ENCODE measurements at regions not wholly inside any gene's neighbourhood (a gene's known extent, or its start where the extent isn't known, plus 50 kb on each side); places are given as distances from the start of the nearest gene placed in this dataset.
"Not testable (repeated sequence)": the region's sequence is repeated elsewhere in the genome, so short reads cannot be mapped to it uniquely, and the experiment has no call there.

DNA sequence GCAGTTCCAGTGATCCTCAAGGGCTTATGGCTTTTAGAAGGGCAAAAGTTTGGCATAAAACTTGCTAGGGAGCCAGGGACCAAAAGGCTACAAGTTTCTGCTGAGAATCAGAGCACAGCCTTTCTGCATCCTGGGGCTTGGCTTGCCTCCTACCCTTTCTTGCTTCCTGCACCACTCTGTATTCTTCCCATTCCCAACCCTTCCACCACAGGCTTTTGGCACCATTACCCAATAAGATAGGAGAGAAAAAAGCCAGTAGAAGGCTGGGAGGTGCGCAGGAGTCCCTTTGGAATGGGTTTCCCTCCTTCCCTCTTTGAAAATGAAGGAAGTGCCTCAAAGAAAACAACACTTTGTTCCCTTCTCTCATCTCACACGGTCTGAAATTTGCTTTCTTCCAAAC lies 268.6 kb downstream of the PDCD6IP start:
- no peak for DNase-seq

- DNase-seq = no peak
Measured at GRCh38 chr3:34067536-34068051, 269.2 kb downstream of the PDCD6IP start.

- DNase-seq = no peak
Measured at GRCh38 chr3:34068505-34068904, 270.1 kb downstream of the PDCD6IP start.

DNA sequence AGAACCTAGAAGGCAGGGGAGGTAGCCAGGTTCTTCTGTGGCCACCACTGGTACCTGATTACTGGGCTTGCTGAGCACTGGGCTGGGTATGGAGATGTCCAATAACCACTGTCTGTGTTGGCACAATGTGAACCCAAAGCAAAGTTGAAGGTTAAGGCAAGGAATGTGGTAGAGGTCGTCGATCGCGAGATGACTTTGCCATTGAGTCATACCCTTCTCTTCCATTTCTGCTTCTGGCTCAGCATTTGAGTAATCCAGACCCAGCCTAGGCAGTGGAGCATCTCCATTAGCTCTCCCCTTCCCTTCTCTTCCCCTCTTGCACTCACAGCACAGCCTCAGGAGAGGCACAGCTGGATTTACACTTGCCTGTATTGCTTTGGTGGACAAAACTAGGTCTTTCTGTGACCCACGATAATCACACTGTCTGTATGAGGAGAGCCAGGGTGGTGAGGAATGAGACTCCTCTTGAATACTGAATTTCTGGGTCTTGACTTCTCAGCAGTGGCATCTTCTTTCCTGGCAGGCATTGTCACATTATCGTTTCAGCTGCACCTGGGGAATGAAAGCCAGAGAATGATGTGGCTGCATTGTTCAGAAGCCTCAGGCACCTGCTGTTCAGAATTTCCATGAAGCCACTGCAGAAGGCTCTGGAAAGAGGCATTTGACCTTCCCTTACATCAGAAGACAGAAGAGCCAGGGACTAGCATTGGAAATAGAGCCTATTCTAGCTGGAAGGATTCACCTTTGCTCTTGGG lies 272.6 kb downstream of the PDCD6IP start:
- no peak for DNase-seq

DNA sequence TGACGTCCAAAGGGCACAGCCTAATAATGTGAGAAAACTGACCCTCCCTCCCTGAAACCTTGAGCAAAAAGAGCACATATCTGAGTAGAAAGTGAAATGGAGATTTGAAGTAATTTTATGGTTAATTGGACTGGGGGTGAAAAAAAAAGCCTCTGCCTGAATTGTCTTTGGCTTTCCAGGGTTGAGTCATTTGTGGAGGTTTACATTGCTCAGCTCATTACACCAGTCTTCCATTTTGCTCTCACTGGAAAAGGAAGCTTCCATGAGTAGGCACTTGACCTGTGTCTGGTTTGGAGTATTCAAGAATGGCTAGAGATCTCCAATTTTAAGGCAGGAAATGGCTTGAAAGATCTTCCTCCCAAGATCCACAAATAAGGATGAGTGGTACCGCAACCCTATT lies 273.9 kb downstream of the PDCD6IP start:
- DNase-seq = no peak

DNA sequence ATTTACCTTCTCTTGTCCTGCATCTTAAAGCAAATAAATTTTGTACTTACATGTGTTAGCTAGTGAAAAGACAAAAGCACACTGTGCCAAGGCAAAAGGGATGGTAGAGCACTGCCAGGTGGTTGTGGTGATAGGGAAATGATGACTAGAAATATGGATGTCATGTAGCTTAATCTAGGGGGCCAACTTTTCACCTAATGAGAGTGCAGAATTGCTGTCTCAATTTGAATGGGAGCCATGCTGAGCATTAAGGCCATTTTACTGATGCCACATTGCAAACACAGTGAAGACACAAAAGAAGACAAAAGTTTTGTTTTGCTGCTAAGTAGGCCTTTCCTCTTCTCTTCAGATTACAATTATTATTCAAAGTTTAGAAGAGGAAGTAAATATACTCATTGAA lies 274.7 kb downstream of the PDCD6IP start:
- DNase-seq = no peak

GRCh38 chr3:34073961-34074360 lies 275.5 kb downstream of the PDCD6IP start:
- no peak for DNase-seq

DNA sequence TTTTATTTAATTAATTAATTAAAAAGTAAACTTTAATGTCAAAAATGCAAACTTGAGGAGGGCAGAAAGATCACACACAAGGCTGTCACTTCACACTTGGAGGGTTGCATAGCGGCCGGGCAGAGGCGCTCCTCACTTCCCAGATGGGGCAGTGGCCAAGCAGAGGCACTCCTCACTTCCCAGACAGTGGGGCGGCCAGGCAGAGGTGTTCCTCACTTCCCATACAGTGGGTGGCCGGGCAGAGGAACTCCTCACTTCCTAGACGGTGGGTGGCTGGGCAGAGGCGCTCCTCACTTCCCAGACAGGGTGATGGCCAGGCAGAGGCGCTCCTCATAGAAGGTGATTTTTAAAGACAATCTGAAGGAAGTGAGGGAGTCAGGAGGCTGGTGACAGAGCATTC lies 277.5 kb downstream of the PDCD6IP start:
- no peak for DNase-seq

DNA sequence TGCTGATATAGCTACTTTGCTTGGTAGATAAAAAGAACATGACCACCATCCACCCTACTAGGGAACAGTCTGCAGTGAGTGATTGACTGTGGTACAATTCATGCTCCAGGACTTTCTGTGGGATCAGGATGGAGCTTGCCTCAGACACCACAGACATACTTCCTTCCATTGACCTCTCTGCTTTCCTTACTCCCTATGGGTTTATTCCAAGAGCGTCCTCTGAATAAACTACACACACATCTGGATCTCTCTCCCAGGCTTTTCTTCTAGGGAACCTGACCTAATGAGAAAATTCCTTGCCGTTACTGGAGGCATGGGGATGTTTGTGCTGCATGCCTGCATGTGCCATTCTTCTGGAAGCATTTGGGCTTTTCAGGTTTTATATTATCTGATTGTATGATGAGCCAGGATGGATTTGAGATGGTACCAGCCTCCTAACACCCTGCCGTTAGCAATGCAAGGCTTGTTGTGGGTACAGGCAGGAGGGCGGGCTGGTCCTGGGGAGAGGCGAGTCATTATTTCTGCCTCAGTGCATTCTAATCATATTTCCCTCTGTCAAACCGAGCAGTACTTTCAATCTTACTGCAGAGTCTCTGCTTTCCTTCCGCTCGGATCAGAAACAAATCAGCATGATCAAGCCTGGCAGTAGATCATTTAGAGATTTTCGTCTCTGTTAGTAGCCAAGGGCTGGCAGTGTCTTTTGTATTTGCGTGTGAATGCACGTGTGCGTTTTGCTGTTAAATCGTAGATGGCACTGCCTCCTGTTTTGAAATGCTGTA lies 279.2 kb downstream of the PDCD6IP start:
- no peak for DNase-seq

- no peak for DNase-seq
Measured at GRCh38 chr3:34078418-34078817, 280.0 kb downstream of the PDCD6IP start.

DNA sequence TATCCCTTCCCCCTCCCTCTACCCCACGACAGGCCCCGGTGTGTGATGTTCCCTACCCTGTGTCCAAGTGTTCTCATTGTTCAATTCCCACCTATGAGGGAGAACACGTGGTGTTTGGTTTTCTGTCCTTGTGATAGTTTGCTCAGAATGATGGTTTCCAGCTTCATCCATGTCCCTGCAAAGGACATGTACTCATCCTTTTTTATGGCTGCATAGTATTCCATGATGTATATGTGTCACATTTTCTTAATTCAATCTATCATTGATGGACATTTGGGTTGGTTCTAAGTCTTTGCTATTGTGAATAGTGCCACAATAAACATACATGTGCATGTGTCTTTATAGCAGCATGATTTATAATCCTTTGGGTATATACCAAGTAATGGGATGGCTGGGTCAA lies 281.4 kb downstream of the PDCD6IP start:
- DNase-seq = not testable (repeated sequence)

DNA sequence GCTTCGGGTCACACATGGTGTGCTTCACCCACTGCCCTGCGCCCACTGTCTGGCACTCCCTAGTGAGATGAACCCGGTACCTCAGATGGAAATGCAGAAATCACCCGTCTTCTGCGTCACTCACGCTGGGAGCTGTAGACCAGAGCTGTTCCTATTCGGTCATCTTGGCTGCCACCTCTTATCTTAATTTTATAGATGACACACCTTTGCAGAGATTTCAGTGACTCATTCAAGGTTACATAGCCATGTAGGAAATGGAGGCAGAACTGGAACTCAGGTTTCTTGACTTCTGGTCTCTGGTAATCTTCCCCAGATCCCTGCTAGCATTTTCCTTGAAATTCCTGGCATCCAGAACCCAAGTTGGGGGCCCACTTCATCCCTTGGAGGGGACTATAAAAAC lies 291.9 kb downstream of the PDCD6IP start:
- not testable (repeated sequence) for DNase-seq

- DNase-seq = no peak
Measured at GRCh38 chr3:34090876-34091275, 292.4 kb downstream of the PDCD6IP start.

GRCh38 chr3:34094280-34094679 lies 295.9 kb downstream of the PDCD6IP start:
- not testable (repeated sequence) for DNase-seq

DNA sequence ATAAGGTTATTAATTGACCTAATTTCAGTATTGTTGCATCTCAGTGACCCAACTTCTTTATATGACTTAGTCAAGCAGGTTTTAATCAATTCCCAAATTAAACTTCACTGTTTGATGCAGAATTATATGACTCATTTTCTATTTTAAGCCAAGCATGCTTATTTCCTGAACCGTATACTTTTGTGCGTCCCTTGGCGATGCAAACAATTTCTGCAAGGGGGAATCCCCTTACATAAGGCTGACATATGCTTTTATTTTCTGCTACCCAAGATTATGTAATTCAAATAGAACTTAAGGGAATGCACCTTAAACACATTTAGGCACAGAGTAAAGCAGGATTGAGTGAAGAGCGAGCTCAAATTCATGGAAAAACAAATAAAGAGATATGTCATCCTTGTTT lies 303.9 kb downstream of the PDCD6IP start:
- no peak for DNase-seq

GRCh38 chr3:34106379-34106778 lies 307.9 kb downstream of the PDCD6IP start:
- DNase-seq = no peak

DNA sequence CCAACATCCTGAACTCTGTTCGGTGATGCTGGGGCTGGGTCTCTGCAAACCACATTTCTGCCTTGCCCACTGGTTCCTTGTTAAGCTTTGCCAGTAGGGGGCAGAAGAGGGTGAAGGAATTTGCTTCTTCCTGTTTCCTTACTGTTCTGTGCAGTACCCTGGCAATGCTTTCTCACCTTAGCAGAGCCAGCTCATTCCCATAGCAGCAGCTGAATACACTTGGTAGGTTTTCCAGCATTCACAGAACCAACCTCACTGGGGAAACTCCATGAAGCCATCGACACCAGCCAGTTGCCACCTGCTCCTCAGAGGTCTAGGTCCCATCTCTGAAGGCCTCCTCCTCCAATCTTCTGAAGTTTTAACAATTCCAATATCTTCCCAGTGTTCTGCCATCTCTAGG lies 308.4 kb downstream of the PDCD6IP start:
- peak; percentile 13 for DNase-seq

GRCh38 chr3:34107669-34108068 lies 309.2 kb downstream of the PDCD6IP start:
- DNase-seq = no peak

- DNase-seq = no peak
Measured at GRCh38 chr3:34109021-34109420, 310.6 kb downstream of the PDCD6IP start.

DNA sequence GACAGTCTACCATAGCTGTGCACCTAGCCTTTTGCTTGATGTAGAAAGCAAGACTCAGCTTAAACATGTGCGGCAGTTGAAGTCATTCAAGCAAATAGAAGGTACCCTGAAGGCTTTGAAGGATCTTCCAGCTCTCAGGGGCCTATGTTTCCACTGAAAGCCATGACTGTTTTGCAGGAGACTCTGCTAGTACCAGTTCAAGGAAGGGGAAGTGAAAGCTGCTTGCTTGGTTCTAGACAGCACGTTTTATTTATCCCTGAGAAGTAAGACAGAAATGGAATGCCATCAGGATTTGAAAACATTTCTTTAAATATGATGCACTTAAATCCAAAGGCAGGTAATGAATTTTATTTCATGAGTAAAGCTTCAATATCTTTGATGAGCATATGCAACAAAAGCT lies 311.4 kb downstream of the PDCD6IP start:
- DNase-seq = no peak

GRCh38 chr3:34111361-34111760 lies 312.9 kb downstream of the PDCD6IP start:
- no peak for DNase-seq

DNA sequence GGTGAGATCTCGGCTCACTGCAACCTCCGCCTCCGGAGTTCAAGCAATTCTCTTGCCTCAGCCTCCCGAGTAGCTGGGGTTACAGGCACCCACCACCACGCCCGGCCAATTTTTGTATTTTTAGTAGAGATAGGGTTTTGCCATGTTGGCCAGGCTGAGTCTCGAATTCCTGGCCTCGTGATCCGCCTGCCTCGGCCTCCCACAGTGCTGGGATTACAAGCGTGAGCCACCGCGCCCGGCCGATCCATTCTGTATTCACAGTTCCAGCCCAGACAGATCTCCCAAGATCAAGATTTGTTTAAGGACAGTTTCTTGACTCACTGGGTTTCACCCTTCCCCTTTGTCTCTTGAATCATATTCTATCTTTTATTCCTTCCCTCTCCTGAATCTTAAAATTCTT lies 313.8 kb downstream of the PDCD6IP start:
- not testable (repeated sequence) for DNase-seq

DNA sequence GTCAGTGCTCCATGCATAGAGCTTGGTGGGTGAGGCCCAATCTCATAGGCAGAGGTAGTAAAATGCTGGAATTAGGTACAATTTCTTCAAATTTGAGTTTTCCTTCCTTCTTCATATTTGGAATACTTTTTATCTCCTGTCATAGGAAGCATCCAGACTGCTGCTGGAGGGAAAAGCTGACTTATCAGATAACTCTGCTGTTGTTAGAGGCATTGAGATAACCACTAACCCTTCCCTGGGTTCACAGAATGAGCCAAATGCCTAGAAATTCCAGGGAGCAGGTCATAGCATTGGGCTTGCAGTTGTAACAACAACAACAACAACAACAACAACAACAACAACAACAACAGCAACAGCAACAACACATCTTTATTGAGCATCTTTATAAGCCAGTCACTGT lies 332.7 kb downstream of the PDCD6IP start:
- DNase-seq = no peak

GRCh38 chr3:34132069-34132692 lies 333.8 kb downstream of the PDCD6IP start:
- no peak for DNase-seq

All from stimulated activated CD4-positive, alpha-beta T cell treated with anti-CD3 and anti-CD28 coated beads, Interleukin-15, amount 100 ng/mL, for 24 hours (primary cell).